ENCODE measurements at regions not wholly inside any gene's neighbourhood (a gene's known extent, or its start where the extent isn't known, plus 50 kb on each side); places are given as distances from the start of the nearest gene placed in this dataset.

DNA sequence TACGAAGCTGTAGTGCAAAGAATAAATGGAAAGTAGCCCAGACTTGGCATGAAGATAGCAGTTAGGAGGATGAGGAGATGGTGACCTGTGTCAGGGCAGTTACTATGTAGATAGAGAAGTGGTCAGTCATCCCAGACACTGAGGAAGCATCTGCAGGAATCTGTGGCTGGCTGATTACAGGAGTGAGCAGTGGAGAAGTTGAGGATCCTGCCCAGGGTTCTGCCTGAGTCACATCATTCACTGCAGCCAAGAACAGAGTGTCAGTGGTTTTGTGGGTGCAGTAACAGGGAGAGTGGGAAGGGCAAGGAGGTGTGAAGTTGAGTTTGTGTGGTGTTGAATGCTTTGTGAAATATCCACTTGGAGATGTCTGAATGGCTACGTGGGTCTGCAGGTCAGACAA lies 676.4 kb upstream of the NRP1 start:
- TF ChIP-seq CTCF (conservative IDR thresholded peaks at IDR 0.05 in 1 of 2, IDR thresholded peaks at IDR 0.05 in 1 of 2; ENCODE audit: low read depth in 1 of 2, low read length in 2 of 2) (no peak), EZH2 (IDR thresholded peaks at IDR 0.05; ENCODE audit: low read length, missing control alignments) (no peak)
